HEK293 (cell line): ENCODE measurements at regions not wholly inside any gene's neighbourhood (a gene's known extent, or its start where the extent isn't known, plus 50 kb on each side); places are given as distances from the start of the nearest gene placed in this dataset.

ENCODE experiments used
- CTCF ChIA-PET: fragments of 350-600 bp; formaldehyde crosslinking; extraction: SDS; loops from one replicate; lab custom pipeline; 2021; ENCODE audit warnings: antibody characterized with exemption; lab: Yijun Ruan, JAX
- POLR2A ChIA-PET: fragments of 300-600 bp; formaldehyde crosslinking; extraction: SDS; loops from one replicate; lab custom pipeline; 2020; ENCODE audit warnings: antibody characterized with exemption, inconsistent platforms; lab: Yijun Ruan, JAX
- H3K27ac ChIP-seq: fragments of 200-500 bp; sonication (Bioruptor generic); 2 replicates; pipeline ENCODE4 v1.5.1; 2014; ENCODE audit warnings: low read depth, low read length, control low read depth, inconsistent platforms; ENCODE audit errors: extremely low read depth
- H3K36me3 ChIP-seq, 2 experiments: fragments of 200-500 bp in 1 of 2; sonication (Bioruptor generic) in 1 of 2; 1 replicate in 1 of 2; 2 replicates in 1 of 2; pipeline ENCODE4 v1.5.1; 2014 to 2017; ENCODE audit warnings: inconsistent platforms in 2 of 2, low read length in 2 of 2; ENCODE audit not compliant: control insufficient read depth in 2 of 2, insufficient read depth in 1 of 2
- H3K4me1 ChIP-seq: fragments of 200-500 bp; sonication (Bioruptor generic); 2 replicates; pipeline ENCODE4 v1.5.1; 2014; ENCODE audit warnings: mild to moderate bottlenecking, low read length, inconsistent platforms; ENCODE audit not compliant: control insufficient read depth, insufficient read depth
- H3K4me3 ChIP-seq: 2 replicates; pipeline ENCODE4 v1.5.1; 2011; ENCODE audit warnings: low read depth, mild to moderate bottlenecking, control low read depth, low read length, moderate library complexity
- H3K9me3 ChIP-seq: fragments of 200-500 bp; sonication (Bioruptor generic); 2 replicates; pipeline ENCODE4 v1.5.1; 2014; ENCODE audit warnings: low read depth, low read length, inconsistent platforms; ENCODE audit not compliant: control insufficient read depth, insufficient read depth
- HOXA7 ChIP-seq: sonication (generic); formaldehyde crosslinking; IDR thresholded peaks from 2 replicates; pipeline ENCODE4 v1.8.1; 2022; ENCODE audit warnings: missing genetic modification reagents, borderline replicate concordance
- HOXC10 ChIP-seq: sonication (generic); formaldehyde crosslinking; IDR thresholded peaks from 2 replicates; pipeline ENCODE4 v1.8.1; 2023; ENCODE audit warnings: mild to moderate bottlenecking, missing genetic modification reagents
- SETDB1 ChIP-seq: IDR thresholded peaks from one replicate; pipeline ENCODE4 v1.6.1; 2017; ENCODE audit warnings: mild to moderate bottlenecking, low read length, moderate library complexity, mixed read lengths; ENCODE audit not compliant: insufficient read length
- TCF7L2 ChIP-seq: IDR thresholded peaks from 2 replicates; pipeline ENCODE4 v1.6.1; 2011; ENCODE audit warnings: low read depth, mild to moderate bottlenecking, inconsistent platforms, low read length, moderate library complexity, borderline replicate concordance
- YY1 ChIP-seq: fragments of 450-650 bp; formaldehyde crosslinking; IDR thresholded peaks from 2 replicates; pipeline ENCODE4 v1.5.1; 2018; ENCODE audit warnings: missing biosample characterization, missing genetic modification characterization
- ZBTB1 ChIP-seq: fragments of 450-650 bp; formaldehyde crosslinking; IDR thresholded peaks from 2 replicates; pipeline ENCODE4 v1.5.1; 2016; ENCODE audit warnings: missing biosample characterization, missing genetic modification characterization
- ZFP3 ChIP-seq: fragments of 450-650 bp; formaldehyde crosslinking; IDR thresholded peaks from 2 replicates; pipeline ENCODE4 v1.5.1; 2016; ENCODE audit warnings: low read depth, missing biosample characterization, missing genetic modification characterization
- ZNF146 ChIP-seq: fragments of 450-650 bp; formaldehyde crosslinking; IDR thresholded peaks from 2 replicates; pipeline ENCODE4 v1.5.1; 2016; ENCODE audit warnings: missing biosample characterization, missing genetic modification characterization
- ZNF202 ChIP-seq: fragments of 450-650 bp; formaldehyde crosslinking; IDR thresholded peaks from 2 replicates; pipeline ENCODE4 v1.5.1; 2016; ENCODE audit warnings: missing biosample characterization, missing genetic modification characterization, borderline replicate concordance
- ZNF223 ChIP-seq: fragments of 450-650 bp; formaldehyde crosslinking; IDR thresholded peaks from 2 replicates; pipeline ENCODE4 v1.5.1; 2016; ENCODE audit warnings: missing biosample characterization, missing genetic modification characterization
- ZNF274 ChIP-seq, 2 experiments: fragments of 200-500 bp in 1 of 2; fragments of 450-650 bp in 1 of 2; sonication (Bioruptor generic) in 1 of 2; formaldehyde crosslinking in 1 of 2; IDR thresholded peaks; 2 replicates each; pipeline versions ENCODE4 v1.5.1 to v1.6.1; 2014 to 2016; ENCODE audit warnings: borderline replicate concordance in 1 of 2, inconsistent platforms in 1 of 2, low read length in 1 of 2, missing biosample characterization in 1 of 2, missing genetic modification characterization in 1 of 2
- ZNF292 ChIP-seq: fragments of 450-650 bp; formaldehyde crosslinking; IDR thresholded peaks from 2 replicates; pipeline ENCODE4 v1.5.1; 2016; ENCODE audit warnings: low read depth, missing biosample characterization, missing genetic modification characterization, borderline replicate concordance
- ZNF350 ChIP-seq: fragments of 450-650 bp; formaldehyde crosslinking; IDR thresholded peaks from 2 replicates; pipeline ENCODE4 v1.5.0; 2017; ENCODE audit warnings: missing biosample characterization, mild to moderate bottlenecking, missing genetic modification characterization
- ZNF544 ChIP-seq: fragments of 450-650 bp; formaldehyde crosslinking; IDR thresholded peaks from 2 replicates; pipeline ENCODE4 v1.5.0; 2017; ENCODE audit warnings: missing biosample characterization, missing genetic modification characterization
- TF ChIP-seq, protein P1 (sequence below): fragments of 450-650 bp; formaldehyde crosslinking; IDR thresholded peaks from 2 replicates; pipeline ENCODE4 v1.5.1; 2017; ENCODE audit warnings: missing biosample characterization, missing genetic modification characterization
- TF ChIP-seq, protein P2 (sequence below): fragments of 450-650 bp; formaldehyde crosslinking; IDR thresholded peaks from 2 replicates; pipeline ENCODE4 v1.5.1; 2016; ENCODE audit warnings: missing biosample characterization, missing genetic modification characterization, low read depth
- TF ChIP-seq, protein P3 (sequence below): fragments of 450-650 bp; formaldehyde crosslinking; IDR thresholded peaks from 2 replicates; pipeline ENCODE4 v1.5.1; 2017; ENCODE audit warnings: missing biosample characterization, missing genetic modification characterization
- TF ChIP-seq, protein P4 (sequence below): fragments of 450-650 bp; formaldehyde crosslinking; IDR thresholded peaks from 2 replicates; pipeline ENCODE4 v1.5.1; 2016; ENCODE audit warnings: missing biosample characterization, missing genetic modification characterization
- TF ChIP-seq, protein P5 (sequence below): fragments of 450-650 bp; IDR thresholded peaks from 2 replicates; pipeline ENCODE4 v1.5.1; 2018; ENCODE audit warnings: missing biosample characterization, missing genetic modification characterization
- TF ChIP-seq, protein P6 (sequence below): fragments of 450-650 bp; formaldehyde crosslinking; IDR thresholded peaks from 2 replicates; pipeline ENCODE4 v1.5.1; 2016; ENCODE audit warnings: missing biosample characterization, missing genetic modification characterization

DNA sequence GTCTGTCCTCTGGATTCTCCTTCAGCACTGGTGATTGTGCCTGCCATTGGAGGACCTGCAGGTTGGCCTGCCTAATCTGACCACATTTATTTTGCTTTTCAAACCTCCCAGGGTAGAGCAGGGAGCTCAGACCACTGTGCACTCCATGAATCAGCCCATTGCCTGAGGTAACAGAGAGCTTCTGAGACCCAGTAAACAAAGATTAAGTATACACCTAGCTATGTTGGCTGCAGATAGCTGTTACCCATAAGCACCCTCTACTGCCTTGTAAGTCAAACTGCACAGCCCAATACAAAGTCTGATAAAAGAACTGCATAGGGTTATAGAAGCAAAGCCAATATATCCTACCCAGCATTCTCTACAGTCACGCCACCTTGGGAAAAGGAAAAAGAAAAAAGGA lies 338.7 kb downstream of the HTR1B start:
- CTCF ChIA-PET, result no interaction called here
- no peak overlapping the region for H3K27ac ChIP-seq
- H3K36me3 ChIP-seq, result no peaks in the 10 kb centered on the region
- TF ChIP-seq, protein P1, sequence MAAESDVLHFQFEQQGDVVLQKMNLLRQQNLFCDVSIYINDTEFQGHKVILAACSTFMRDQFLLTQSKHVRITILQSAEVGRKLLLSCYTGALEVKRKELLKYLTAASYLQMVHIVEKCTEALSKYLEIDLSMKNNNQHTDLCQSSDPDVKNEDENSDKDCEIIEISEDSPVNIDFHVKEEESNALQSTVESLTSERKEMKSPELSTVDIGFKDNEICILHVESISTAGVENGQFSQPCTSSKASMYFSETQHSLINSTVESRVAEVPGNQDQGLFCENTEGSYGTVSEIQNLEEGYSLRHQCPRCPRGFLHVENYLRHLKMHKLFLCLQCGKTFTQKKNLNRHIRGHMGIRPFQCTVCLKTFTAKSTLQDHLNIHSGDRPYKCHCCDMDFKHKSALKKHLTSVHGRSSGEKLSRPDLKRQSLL (tag by site-specific recombination), result no peak
- TF ChIP-seq ZNF350 (tag by site-specific recombination) (no peak), TCF7L2 (no peak), ZNF202 (tag by site-specific recombination) (no peak), ZNF274 (IDR thresholded peaks at IDR 0.05; ENCODE audit: low read length) (no peak), ZNF274 (tag by site-specific recombination; IDR thresholded peaks at IDR 0.05; ENCODE audit: borderline replicate concordance) (no peak), ZFP3 (tag by site-specific recombination) (no peak), ZNF146 (tag by site-specific recombination) (no peak), ZNF544 (no peak), ZBTB1 (tag by site-specific recombination) (no peak), HOXA7 (CRISPR knock-in tag) (no peak), SETDB1 (no peak), ZNF223 (tag by site-specific recombination) (no peak), ZNF292 (no peak)
- TF ChIP-seq, protein P2, sequence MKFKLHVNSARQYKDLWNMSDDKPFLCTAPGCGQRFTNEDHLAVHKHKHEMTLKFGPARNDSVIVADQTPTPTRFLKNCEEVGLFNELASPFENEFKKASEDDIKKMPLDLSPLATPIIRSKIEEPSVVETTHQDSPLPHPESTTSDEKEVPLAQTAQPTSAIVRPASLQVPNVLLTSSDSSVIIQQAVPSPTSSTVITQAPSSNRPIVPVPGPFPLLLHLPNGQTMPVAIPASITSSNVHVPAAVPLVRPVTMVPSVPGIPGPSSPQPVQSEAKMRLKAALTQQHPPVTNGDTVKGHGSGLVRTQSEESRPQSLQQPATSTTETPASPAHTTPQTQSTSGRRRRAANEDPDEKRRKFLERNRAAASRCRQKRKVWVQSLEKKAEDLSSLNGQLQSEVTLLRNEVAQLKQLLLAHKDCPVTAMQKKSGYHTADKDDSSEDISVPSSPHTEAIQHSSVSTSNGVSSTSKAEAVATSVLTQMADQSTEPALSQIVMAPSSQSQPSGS (tag by site-specific recombination), result no peak
- TF ChIP-seq, protein P3, sequence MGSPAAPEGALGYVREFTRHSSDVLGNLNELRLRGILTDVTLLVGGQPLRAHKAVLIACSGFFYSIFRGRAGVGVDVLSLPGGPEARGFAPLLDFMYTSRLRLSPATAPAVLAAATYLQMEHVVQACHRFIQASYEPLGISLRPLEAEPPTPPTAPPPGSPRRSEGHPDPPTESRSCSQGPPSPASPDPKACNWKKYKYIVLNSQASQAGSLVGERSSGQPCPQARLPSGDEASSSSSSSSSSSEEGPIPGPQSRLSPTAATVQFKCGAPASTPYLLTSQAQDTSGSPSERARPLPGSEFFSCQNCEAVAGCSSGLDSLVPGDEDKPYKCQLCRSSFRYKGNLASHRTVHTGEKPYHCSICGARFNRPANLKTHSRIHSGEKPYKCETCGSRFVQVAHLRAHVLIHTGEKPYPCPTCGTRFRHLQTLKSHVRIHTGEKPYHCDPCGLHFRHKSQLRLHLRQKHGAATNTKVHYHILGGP, result no peak
- TF ChIP-seq, protein P4, sequence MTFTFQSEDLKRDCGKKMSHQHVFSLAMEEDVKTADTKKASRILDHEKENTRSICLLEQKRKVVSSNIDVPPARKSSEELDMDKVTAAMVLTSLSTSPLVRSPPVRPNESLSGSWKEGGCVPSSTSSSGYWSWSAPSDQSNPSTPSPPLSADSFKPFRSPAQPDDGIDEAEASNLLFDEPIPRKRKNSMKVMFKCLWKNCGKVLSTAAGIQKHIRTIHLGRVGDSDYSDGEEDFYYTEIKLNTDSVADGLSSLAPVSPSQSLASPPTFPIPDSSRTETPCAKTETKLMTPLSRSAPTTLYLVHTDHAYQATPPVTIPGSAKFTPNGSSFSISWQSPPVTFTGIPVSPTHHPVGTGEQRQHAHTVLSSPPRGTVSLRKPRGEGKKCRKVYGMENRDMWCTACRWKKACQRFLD, result no peak
- TF ChIP-seq, protein P5, sequence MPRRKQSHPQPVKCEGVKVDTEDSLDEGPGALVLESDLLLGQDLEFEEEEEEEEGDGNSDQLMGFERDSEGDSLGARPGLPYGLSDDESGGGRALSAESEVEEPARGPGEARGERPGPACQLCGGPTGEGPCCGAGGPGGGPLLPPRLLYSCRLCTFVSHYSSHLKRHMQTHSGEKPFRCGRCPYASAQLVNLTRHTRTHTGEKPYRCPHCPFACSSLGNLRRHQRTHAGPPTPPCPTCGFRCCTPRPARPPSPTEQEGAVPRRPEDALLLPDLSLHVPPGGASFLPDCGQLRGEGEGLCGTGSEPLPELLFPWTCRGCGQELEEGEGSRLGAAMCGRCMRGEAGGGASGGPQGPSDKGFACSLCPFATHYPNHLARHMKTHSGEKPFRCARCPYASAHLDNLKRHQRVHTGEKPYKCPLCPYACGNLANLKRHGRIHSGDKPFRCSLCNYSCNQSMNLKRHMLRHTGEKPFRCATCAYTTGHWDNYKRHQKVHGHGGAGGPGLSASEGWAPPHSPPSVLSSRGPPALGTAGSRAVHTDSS (tag by site-specific recombination), result no peak
- no peaks in the 10 kb centered on the region for H3K4me1 ChIP-seq
- H3K9me3 ChIP-seq, result no peaks in the 10 kb centered on the region
- POLR2A ChIA-PET, result no interaction called here
- no peak overlapping the region for H3K4me3 ChIP-seq

DNA sequence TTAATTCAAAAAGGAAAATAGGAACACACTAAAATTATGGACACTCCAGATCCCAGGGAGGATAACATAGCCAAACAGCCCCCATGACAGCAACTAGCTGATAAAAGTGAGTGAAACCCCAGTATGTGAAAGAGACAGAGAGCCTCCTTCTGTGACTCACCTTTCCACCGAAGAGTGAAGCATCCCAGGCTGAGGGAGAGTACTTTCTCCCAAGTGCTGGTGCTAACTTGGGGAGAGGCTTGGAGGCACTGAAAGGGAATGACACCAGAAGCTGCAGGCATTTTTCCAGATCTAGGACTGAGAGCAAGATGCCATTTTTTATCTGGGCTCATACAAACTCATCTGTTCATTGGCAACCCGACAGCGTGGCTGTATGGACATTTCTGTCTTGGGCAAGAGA lies 339.8 kb downstream of the HTR1B start:
- Histone ChIP-seq H3K27ac (no peak overlapping the region), H3K9me3 (no peaks in the 10 kb centered on the region), H3K36me3 (no peaks in the 10 kb centered on the region), H3K4me3 (no peak overlapping the region), H3K4me1 (no peaks in the 10 kb centered on the region)
- ChIA-PET CTCF (interaction anchor here (0.6 to 0.7 kb wide), 3 partner anchors 21 to 185 kb away, joined by 3 to 8 read pairs (median 3); no protein-coding TSS in a partner anchor), POLR2A (no interaction called here)
- TF ChIP-seq YY1 (no peak), SETDB1 (no peak), HOXC10 (no peak)
- TF ChIP-seq, protein P6, sequence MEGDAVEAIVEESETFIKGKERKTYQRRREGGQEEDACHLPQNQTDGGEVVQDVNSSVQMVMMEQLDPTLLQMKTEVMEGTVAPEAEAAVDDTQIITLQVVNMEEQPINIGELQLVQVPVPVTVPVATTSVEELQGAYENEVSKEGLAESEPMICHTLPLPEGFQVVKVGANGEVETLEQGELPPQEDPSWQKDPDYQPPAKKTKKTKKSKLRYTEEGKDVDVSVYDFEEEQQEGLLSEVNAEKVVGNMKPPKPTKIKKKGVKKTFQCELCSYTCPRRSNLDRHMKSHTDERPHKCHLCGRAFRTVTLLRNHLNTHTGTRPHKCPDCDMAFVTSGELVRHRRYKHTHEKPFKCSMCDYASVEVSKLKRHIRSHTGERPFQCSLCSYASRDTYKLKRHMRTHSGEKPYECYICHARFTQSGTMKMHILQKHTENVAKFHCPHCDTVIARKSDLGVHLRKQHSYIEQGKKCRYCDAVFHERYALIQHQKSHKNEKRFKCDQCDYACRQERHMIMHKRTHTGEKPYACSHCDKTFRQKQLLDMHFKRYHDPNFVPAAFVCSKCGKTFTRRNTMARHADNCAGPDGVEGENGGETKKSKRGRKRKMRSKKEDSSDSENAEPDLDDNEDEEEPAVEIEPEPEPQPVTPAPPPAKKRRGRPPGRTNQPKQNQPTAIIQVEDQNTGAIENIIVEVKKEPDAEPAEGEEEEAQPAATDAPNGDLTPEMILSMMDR (tag by site-specific recombination), result no peak
